ENCODE measurements at regions not wholly inside any gene's neighbourhood (a gene's known extent, or its start where the extent isn't known, plus 50 kb on each side); places are given as distances from the start of the nearest gene placed in this dataset.

GRCh38 chr4:107317611-107318010 is 281.5 kb upstream of the DKK2 start:
- Histone ChIP-seq H3K4me1 (ENCODE audit: control insufficient read depth, insufficient read depth, low read length) (no peaks in the 10 kb centered on the region), H3K4me3 (ENCODE audit: low read length) (no peak overlapping the region), H3K27ac (ENCODE audit: low read depth, low read length) (no peak overlapping the region), H3K36me3 (ENCODE audit: control insufficient read depth, insufficient read depth, low read length) (no peaks in the 10 kb centered on the region), H3K27me3 (ENCODE audit: control insufficient read depth, insufficient read depth, low read length, poor library complexity, severe bottlenecking) (no peaks in the 10 kb centered on the region), H3K9me3 (ENCODE audit: control insufficient read depth, low read length) (no peaks in the 10 kb centered on the region), H3K9ac (ENCODE audit: extremely low read depth, low read length, poor library complexity, severe bottlenecking) (no peak overlapping the region)
- DNase-seq: no peak
- no peak for TF ChIP-seq CTCF (conservative IDR thresholded peaks at IDR 0.05)
- no peaks in the 10 kb centered on the region for H3K27me3 Mint-ChIP-seq (ENCODE audit: insufficient read depth)
- H3K4me1 Mint-ChIP-seq: peaks cover 2% of the 10 kb centered on the region
- peaks cover 6% of the 10 kb centered on the region for H3K9me3 Mint-ChIP-seq
- no peak overlapping the region for H3K4me3 Mint-ChIP-seq
- H3K27ac Mint-ChIP-seq: no peak overlapping the region
- no peaks in the 10 kb centered on the region for H3K36me3 Mint-ChIP-seq (ENCODE audit: low read depth)

- H3K4me1 Mint-ChIP-seq: peaks cover 2% of the 10 kb centered on the region
- Histone ChIP-seq H3K36me3 (ENCODE audit: control insufficient read depth, insufficient read depth, low read length) (no peaks in the 10 kb centered on the region), H3K9me3 (ENCODE audit: control insufficient read depth, low read length) (no peaks in the 10 kb centered on the region), H3K27me3 (ENCODE audit: control insufficient read depth, insufficient read depth, low read length, poor library complexity, severe bottlenecking) (no peaks in the 10 kb centered on the region), H3K4me1 (ENCODE audit: control insufficient read depth, insufficient read depth, low read length) (no peaks in the 10 kb centered on the region), H3K27ac (ENCODE audit: low read depth, low read length) (no peak overlapping the region), H3K4me3 (ENCODE audit: low read length) (no peak overlapping the region), H3K9ac (ENCODE audit: extremely low read depth, low read length, poor library complexity, severe bottlenecking) (no peak overlapping the region)
- no peaks in the 10 kb centered on the region for H3K27me3 Mint-ChIP-seq (ENCODE audit: insufficient read depth)
- no peaks in the 10 kb centered on the region for H3K36me3 Mint-ChIP-seq (ENCODE audit: low read depth)
- H3K27ac Mint-ChIP-seq: no peak overlapping the region
- no peak for DNase-seq
- no peak overlapping the region for H3K4me3 Mint-ChIP-seq
- TF ChIP-seq CTCF (conservative IDR thresholded peaks at IDR 0.05): no peak
- no peaks in the 10 kb centered on the region for H3K9me3 Mint-ChIP-seq
Observed at GRCh38 chr4:107315584-107315983, 279.5 kb upstream of the DKK2 start.

- TF ChIP-seq CTCF (conservative IDR thresholded peaks at IDR 0.05): no peak
- Mint-ChIP-seq H3K4me1 (peaks cover 2% of the 10 kb centered on the region), H3K36me3 (ENCODE audit: low read depth) (no peaks in the 10 kb centered on the region), H3K9me3 (no peaks in the 10 kb centered on the region), H3K4me3 (no peak overlapping the region), H3K27ac (no peak overlapping the region), H3K27me3 (ENCODE audit: insufficient read depth) (no peaks in the 10 kb centered on the region)
- H3K36me3 ChIP-seq (ENCODE audit: control insufficient read depth, insufficient read depth, low read length): no peaks in the 10 kb centered on the region
- H3K9ac ChIP-seq (ENCODE audit: extremely low read depth, low read length, poor library complexity, severe bottlenecking): no peak overlapping the region
- no peak overlapping the region for H3K27ac ChIP-seq (ENCODE audit: low read depth, low read length)
- DNase-seq: no peak
- no peaks in the 10 kb centered on the region for H3K4me1 ChIP-seq (ENCODE audit: control insufficient read depth, insufficient read depth, low read length)
- no peaks in the 10 kb centered on the region for H3K27me3 ChIP-seq (ENCODE audit: control insufficient read depth, insufficient read depth, low read length, poor library complexity, severe bottlenecking)
- H3K4me3 ChIP-seq (ENCODE audit: low read length): no peak overlapping the region
- WGBS, 2 experiments (ENCODE audit: insufficient coverage in 1 of 2, insufficient read length in 1 of 2): no CpG with 5 or more reads among the region's 1 CpG
- no peaks in the 10 kb centered on the region for H3K9me3 ChIP-seq (ENCODE audit: control insufficient read depth, low read length)
Observed at GRCh38 chr4:107314156-107314555, 278.0 kb upstream of the DKK2 start.

Data from endodermal cell (in vitro differentiated cells).